HG03103 (cell line): ENCODE measurements at regions not wholly inside any gene's neighbourhood (a gene's known extent, or its start where the extent isn't known, plus 50 kb on each side); places are given as distances from the start of the nearest gene placed in this dataset.

Source experiments
- ATAC-seq: cut with Tn5 transposase; IDR thresholded peaks from one replicate; pipeline ENCODE4 v1.9.1; 2021; ENCODE audit warnings: low read depth; ENCODE audit not compliant: unreplicated experiment

- ATAC-seq, result no peak
These were observed 269.4 kb downstream of the TCF7L2 start for GRCh38 chr10:113219446-113219845.

GRCh38 chr10:113221756-113222168, 271.7 kb downstream of the TCF7L2 start:
- no peak for ATAC-seq

GRCh38 chr10:113222207-113222606, 272.2 kb downstream of the TCF7L2 start:
- ATAC-seq, result no peak

GRCh38 chr10:113225364-113225763, 275.3 kb downstream of the TCF7L2 start:
- ATAC-seq, result no peak

- ATAC-seq, result no peak
These were observed 275.9 kb downstream of the TCF7L2 start for GRCh38 chr10:113225903-113226302.

- ATAC-seq, result no peak
These were observed 276.4 kb downstream of the TCF7L2 start for GRCh38 chr10:113226399-113226798.

- no peak for ATAC-seq
These were observed 276.9 kb downstream of the TCF7L2 start for GRCh38 chr10:113226831-113227445.

GRCh38 chr10:113228530-113228929, 278.5 kb downstream of the TCF7L2 start:
- no peak for ATAC-seq

GRCh38 chr10:113230011-113230610, 280.1 kb downstream of the TCF7L2 start:
- ATAC-seq, result no peak

- peak; percentile 66 for ATAC-seq
These were observed 283.0 kb downstream of the TCF7L2 start for GRCh38 chr10:113232928-113233511.

- ATAC-seq, result no peak
These were observed 284.4 kb downstream of the TCF7L2 start for GRCh38 chr10:113234481-113234880.

- no peak for ATAC-seq
These were observed 285.5 kb downstream of the TCF7L2 start for GRCh38 chr10:113235508-113235907.

GRCh38 chr10:113236998-113237397, 287.0 kb downstream of the TCF7L2 start:
- no peak for ATAC-seq

- ATAC-seq, result no peak
These were observed 289.7 kb downstream of the TCF7L2 start for GRCh38 chr10:113239566-113240350.

GRCh38 chr10:113240736-113241135, 290.7 kb downstream of the TCF7L2 start:
- no peak for ATAC-seq

- no peak for ATAC-seq
These were observed 291.7 kb downstream of the TCF7L2 start for GRCh38 chr10:113241599-113242360.

- ATAC-seq, result no peak
These were observed 293.3 kb downstream of the TCF7L2 start for GRCh38 chr10:113243311-113243710.

GRCh38 chr10:113244750-113245149, 294.7 kb downstream of the TCF7L2 start:
- ATAC-seq, result no peak

GRCh38 chr10:113245286-113245685, 295.2 kb downstream of the TCF7L2 start:
- no peak for ATAC-seq

- ATAC-seq, result no peak
These were observed 297.0 kb downstream of the TCF7L2 start for GRCh38 chr10:113247050-113247449.
